Kidney (tissue), 13 donors: ENCODE measurements at regions not wholly inside any gene's neighbourhood (a gene's known extent, or its start where the extent isn't known, plus 50 kb on each side); places are given as distances from the start of the nearest gene placed in this dataset.

Source experiments
- DNase-seq, 5 donors: peaks; one replicate each; pipeline ENCODE4 v3.0.0-alpha.2; 2013 to 2020
- FAIRE-seq: peaks from 2 replicates; lab custom pipeline; 2012; peaks lifted over from hg19 to GRCh38; lab: Jason Lieb, UNC
- H3K27ac ChIP-seq, 2 donors: one replicate each; pipeline ENCODE4 v1.7.0; 2013; ENCODE audit warnings: low read depth in 2 of 2, low read length in 2 of 2, inconsistent platforms in 1 of 2
- H3K27me3 ChIP-seq: one replicate; pipeline ENCODE4 v1.7.1; 2013; ENCODE audit warnings: low read length, inconsistent platforms; ENCODE audit not compliant: control insufficient read depth, insufficient read depth
- H3K36me3 ChIP-seq, 3 donors: one replicate each; pipeline versions ENCODE4 v1.7.0 to v1.7.1; 2013; ENCODE audit warnings: low read length in 3 of 3, control low read depth in 1 of 3, inconsistent platforms in 1 of 3; ENCODE audit not compliant: insufficient read depth in 3 of 3, control insufficient read depth in 2 of 3
- H3K4me1 ChIP-seq, 3 donors: one replicate each; pipeline versions ENCODE4 v1.7.0 to v1.7.1; 2013; ENCODE audit warnings: low read length in 3 of 3, inconsistent platforms in 1 of 3, low read depth in 1 of 3; ENCODE audit not compliant: control insufficient read depth in 2 of 3, insufficient read depth in 2 of 3
- H3K4me3 ChIP-seq, 3 donors: one replicate each; pipeline versions ENCODE4 v1.7.0 to v1.8.1; 2013; ENCODE audit warnings: low read length in 3 of 3, control low read depth in 1 of 3, inconsistent platforms in 1 of 3
- H3K9ac ChIP-seq, 3 donors: one replicate each; pipeline versions ENCODE4 v1.7.0 to v1.7.1; 2013; ENCODE audit warnings: low read length in 3 of 3, control low read depth in 1 of 3, inconsistent platforms in 1 of 3
- H3K9me3 ChIP-seq, 3 donors: one replicate each; pipeline versions ENCODE4 v1.7.0 to v1.7.1; 2013; ENCODE audit warnings: low read length in 3 of 3, control low read depth in 1 of 3, inconsistent platforms in 1 of 3; ENCODE audit not compliant: control insufficient read depth in 2 of 3, insufficient read depth in 1 of 3
- intact Hi-C: fragments of 100-400 bp; cut with DNase I; formaldehyde crosslinking; loops from one replicate; pipeline ENCODE4 v1.11.1; 2022
- TF ChIP-seq, protein P1 (sequence below): IDR thresholded peaks from 3 replicates; pipeline ENCODE4 v1.5.1; 2012; ENCODE audit warnings: mild to moderate bottlenecking, moderate library complexity, borderline replicate concordance; ENCODE audit not compliant: insufficient read depth; ENCODE audit errors: extremely low read depth
- donor health status: control.
- donor health status: control.
- donor health status: control.
- donor health status: control.
- donor health status: control.
- donor health status: DM: yes; HTN: yes; CAD: no.
- donor health status: Normal renal cell carcinoma (clear cell type).

GRCh38 chr9:75651709-75652108 is 238.8 kb upstream of the PCSK5 start:
- H3K9ac ChIP-seq, result no peak overlapping the region
- no peaks in the 10 kb centered on the region for H3K36me3 ChIP-seq
- no peaks in the 10 kb centered on the region for H3K27me3 ChIP-seq
- FAIRE-seq (no peak), DNase-seq (no peak)
- H3K4me1 ChIP-seq, result no peaks in the 10 kb centered on the region
- H3K27ac ChIP-seq, result no peak overlapping the region
- TF ChIP-seq, protein P1, sequence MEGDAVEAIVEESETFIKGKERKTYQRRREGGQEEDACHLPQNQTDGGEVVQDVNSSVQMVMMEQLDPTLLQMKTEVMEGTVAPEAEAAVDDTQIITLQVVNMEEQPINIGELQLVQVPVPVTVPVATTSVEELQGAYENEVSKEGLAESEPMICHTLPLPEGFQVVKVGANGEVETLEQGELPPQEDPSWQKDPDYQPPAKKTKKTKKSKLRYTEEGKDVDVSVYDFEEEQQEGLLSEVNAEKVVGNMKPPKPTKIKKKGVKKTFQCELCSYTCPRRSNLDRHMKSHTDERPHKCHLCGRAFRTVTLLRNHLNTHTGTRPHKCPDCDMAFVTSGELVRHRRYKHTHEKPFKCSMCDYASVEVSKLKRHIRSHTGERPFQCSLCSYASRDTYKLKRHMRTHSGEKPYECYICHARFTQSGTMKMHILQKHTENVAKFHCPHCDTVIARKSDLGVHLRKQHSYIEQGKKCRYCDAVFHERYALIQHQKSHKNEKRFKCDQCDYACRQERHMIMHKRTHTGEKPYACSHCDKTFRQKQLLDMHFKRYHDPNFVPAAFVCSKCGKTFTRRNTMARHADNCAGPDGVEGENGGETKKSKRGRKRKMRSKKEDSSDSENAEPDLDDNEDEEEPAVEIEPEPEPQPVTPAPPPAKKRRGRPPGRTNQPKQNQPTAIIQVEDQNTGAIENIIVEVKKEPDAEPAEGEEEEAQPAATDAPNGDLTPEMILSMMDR, result no peak
- H3K9me3 ChIP-seq, result no peaks in the 10 kb centered on the region
- H3K4me3 ChIP-seq, result no peak overlapping the region
- intact Hi-C loops, result no loop called here

- Histone ChIP-seq H3K4me3 (no peak overlapping the region), H3K4me1 (no peaks in the 10 kb centered on the region), H3K9ac (no peak overlapping the region), H3K27ac (no peak overlapping the region), H3K27me3 (no peaks in the 10 kb centered on the region), H3K9me3 (no peaks in the 10 kb centered on the region), H3K36me3 (no peaks in the 10 kb centered on the region)
- no peak for FAIRE-seq
- TF ChIP-seq, protein P1, result no peak
- no peak for DNase-seq
- intact Hi-C loops, result no loop called here
Observed at GRCh38 chr9:75653335-75653734, 237.1 kb upstream of the PCSK5 start.

DNA sequence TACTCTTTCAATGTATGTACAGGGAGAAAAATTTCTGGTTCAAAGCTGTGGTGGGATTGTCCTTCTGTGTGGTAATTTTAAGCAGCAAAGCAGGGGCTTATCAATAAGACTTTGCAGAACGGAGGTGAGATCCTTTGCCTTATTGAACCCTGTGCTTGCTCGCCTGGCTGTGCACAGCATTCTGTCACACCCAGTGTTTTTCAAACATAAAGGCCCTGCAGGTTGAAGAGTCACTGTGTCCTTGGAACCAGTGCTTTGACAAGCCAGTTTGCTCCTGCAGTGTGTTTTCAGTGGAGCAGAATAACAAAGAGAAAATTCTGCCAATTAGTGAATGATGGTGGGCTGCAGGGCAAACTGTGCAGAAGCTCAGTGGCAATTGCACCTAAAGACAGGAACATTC is 236.7 kb upstream of the PCSK5 start:
- Histone ChIP-seq H3K36me3 (no peaks in the 10 kb centered on the region), H3K27ac (no peak overlapping the region), H3K4me1 (no peaks in the 10 kb centered on the region), H3K9ac (no peak overlapping the region), H3K4me3 (no peak overlapping the region), H3K9me3 (no peaks in the 10 kb centered on the region), H3K27me3 (no peaks in the 10 kb centered on the region)
- FAIRE-seq, result no peak
- DNase-seq, result no peak
- intact Hi-C loops, result no loop called here
- TF ChIP-seq, protein P1, result no peak

DNA sequence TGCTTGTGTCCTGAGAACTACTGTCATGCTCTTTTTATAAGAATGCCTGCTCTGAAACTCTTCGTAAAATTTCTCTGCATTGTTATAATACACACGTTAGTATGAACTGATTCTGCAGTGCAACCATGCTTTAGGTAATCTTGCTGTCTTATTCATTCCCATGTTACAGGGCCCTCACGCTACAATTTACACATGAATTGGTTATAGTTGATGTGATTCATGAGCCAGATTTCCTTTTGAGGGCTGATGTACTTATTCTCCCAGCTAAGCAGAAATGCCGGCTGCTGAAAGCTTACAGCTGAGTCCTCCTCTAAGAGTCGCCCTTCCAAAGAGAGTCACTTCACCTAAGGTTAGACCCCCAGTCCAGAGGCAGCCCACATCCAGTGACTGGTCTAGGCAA is 233.5 kb upstream of the PCSK5 start:
- no peak for DNase-seq
- Histone ChIP-seq H3K9me3 (no peaks in the 10 kb centered on the region), H3K9ac (no peak overlapping the region), H3K27me3 (no peaks in the 10 kb centered on the region), H3K36me3 (no peaks in the 10 kb centered on the region), H3K4me3 (no peak overlapping the region), H3K27ac (no peak overlapping the region), H3K4me1 (no peaks in the 10 kb centered on the region)
- FAIRE-seq, result no peak
- TF ChIP-seq, protein P1, result no peak
- intact Hi-C loops, result no loop called here
